Parathyroid adenoma (tissue), 2 donors: ENCODE measurements at regions not wholly inside any gene's neighbourhood (a gene's known extent, or its start where the extent isn't known, plus 50 kb on each side); places are given as distances from the start of the nearest gene placed in this dataset.

Experiments used
- H2AFZ ChIP-seq: fragments of 300-600 bp; sonication (generic); one replicate; pipeline ENCODE4 v1.7.0; 2017; ENCODE audit warnings: antibody characterized with exemption, mild to moderate bottlenecking
- H3K27ac ChIP-seq: fragments of 300-600 bp; sonication (generic); one replicate; pipeline ENCODE4 v1.7.0; 2017
- H3K27me3 ChIP-seq: fragments of 300-600 bp; sonication (generic); one replicate; pipeline ENCODE4 v1.7.0; 2017; ENCODE audit warnings: low read length; ENCODE audit not compliant: control insufficient read depth, insufficient read depth
- H3K36me3 ChIP-seq: fragments of 300-600 bp; sonication (generic); one replicate; pipeline ENCODE4 v1.7.0; 2017; ENCODE audit warnings: low read length; ENCODE audit not compliant: control insufficient read depth, insufficient read depth
- H3K4me1 ChIP-seq: fragments of 300-600 bp; sonication (generic); one replicate; pipeline ENCODE4 v1.7.0; 2017; ENCODE audit warnings: control low read depth
- H3K4me2 ChIP-seq: fragments of 300-600 bp; sonication (generic); one replicate; pipeline ENCODE4 v1.7.0; 2017; ENCODE audit warnings: low read length
- H3K4me3 ChIP-seq: fragments of 300-600 bp; sonication (generic); one replicate; pipeline ENCODE4 v1.7.0; 2017; ENCODE audit warnings: low read depth, low read length
- H3K79me2 ChIP-seq: fragments of 300-600 bp; sonication (generic); one replicate; pipeline ENCODE4 v1.7.0; 2017; ENCODE audit warnings: control low read depth
- H3K9ac ChIP-seq: fragments of 300-600 bp; sonication (generic); one replicate; pipeline ENCODE4 v1.7.0; 2017; ENCODE audit warnings: mild to moderate bottlenecking
- H3K9me3 ChIP-seq: fragments of 300-600 bp; sonication (generic); one replicate; pipeline ENCODE4 v1.7.0; 2017; ENCODE audit warnings: low read length; ENCODE audit not compliant: control insufficient read depth
- CTCF ChIP-seq: fragments of 300-600 bp; sonication (generic); IDR thresholded peaks from one replicate; pipeline ENCODE4 v1.7.0; 2017; ENCODE audit warnings: antibody characterized with exemption, mild to moderate bottlenecking
- donor health status: primary hyperparathyroidism.

- no peak overlapping the region for H3K4me3 ChIP-seq
- no peak overlapping the region for H3K27ac ChIP-seq
- no peaks in the 10 kb centered on the region for H3K4me1 ChIP-seq
- H3K27me3 ChIP-seq, result no peaks in the 10 kb centered on the region
- no peaks in the 10 kb centered on the region for H3K36me3 ChIP-seq
- no peaks in the 10 kb centered on the region for H3K79me2 ChIP-seq
- no peak overlapping the region for H3K4me2 ChIP-seq
- no peak overlapping the region for H3K9ac ChIP-seq
- TF ChIP-seq CTCF, result no peak
- no peak overlapping the region for H2AFZ ChIP-seq
- no peaks in the 10 kb centered on the region for H3K9me3 ChIP-seq
These were observed 420.1 kb upstream of the PAPPA start for GRCh38 chr9:115733318-115734110.

GRCh38 chr9:115739096-115739875 lies 414.3 kb upstream of the PAPPA start:
- Histone ChIP-seq H3K9ac (no peak overlapping the region), H3K36me3 (no peaks in the 10 kb centered on the region), H2AFZ (no peak overlapping the region), H3K4me2 (no peak overlapping the region), H3K27me3 (no peaks in the 10 kb centered on the region), H3K4me1 (no peaks in the 10 kb centered on the region), H3K79me2 (no peaks in the 10 kb centered on the region), H3K9me3 (no peaks in the 10 kb centered on the region), H3K4me3 (no peak overlapping the region), H3K27ac (no peak overlapping the region)
- no peak for TF ChIP-seq CTCF

GRCh38 chr9:115740986-115741385 lies 412.6 kb upstream of the PAPPA start:
- no peak overlapping the region for H3K27ac ChIP-seq
- TF ChIP-seq CTCF, result no peak
- H3K4me1 ChIP-seq, result no peaks in the 10 kb centered on the region
- no peaks in the 10 kb centered on the region for H3K79me2 ChIP-seq
- no peak overlapping the region for H3K4me3 ChIP-seq
- H3K4me2 ChIP-seq, result no peak overlapping the region
- no peaks in the 10 kb centered on the region for H3K36me3 ChIP-seq
- H2AFZ ChIP-seq, result no peak overlapping the region
- no peaks in the 10 kb centered on the region for H3K9me3 ChIP-seq
- no peaks in the 10 kb centered on the region for H3K27me3 ChIP-seq
- H3K9ac ChIP-seq, result no peak overlapping the region

GRCh38 chr9:115743709-115744605 lies 409.6 kb upstream of the PAPPA start:
- H3K4me3 ChIP-seq, result no peak overlapping the region
- H3K9ac ChIP-seq, result no peak overlapping the region
- H3K27me3 ChIP-seq, result no peaks in the 10 kb centered on the region
- no peak overlapping the region for H3K4me2 ChIP-seq
- H3K36me3 ChIP-seq, result no peaks in the 10 kb centered on the region
- no peaks in the 10 kb centered on the region for H3K4me1 ChIP-seq
- no peak overlapping the region for H2AFZ ChIP-seq
- no peak overlapping the region for H3K27ac ChIP-seq
- no peak for TF ChIP-seq CTCF
- H3K79me2 ChIP-seq, result no peaks in the 10 kb centered on the region
- H3K9me3 ChIP-seq, result no peaks in the 10 kb centered on the region
